ENCODE measurements at regions not wholly inside any gene's neighbourhood (a gene's known extent, or its start where the extent isn't known, plus 50 kb on each side); places are given as distances from the start of the nearest gene placed in this dataset.

DNA sequence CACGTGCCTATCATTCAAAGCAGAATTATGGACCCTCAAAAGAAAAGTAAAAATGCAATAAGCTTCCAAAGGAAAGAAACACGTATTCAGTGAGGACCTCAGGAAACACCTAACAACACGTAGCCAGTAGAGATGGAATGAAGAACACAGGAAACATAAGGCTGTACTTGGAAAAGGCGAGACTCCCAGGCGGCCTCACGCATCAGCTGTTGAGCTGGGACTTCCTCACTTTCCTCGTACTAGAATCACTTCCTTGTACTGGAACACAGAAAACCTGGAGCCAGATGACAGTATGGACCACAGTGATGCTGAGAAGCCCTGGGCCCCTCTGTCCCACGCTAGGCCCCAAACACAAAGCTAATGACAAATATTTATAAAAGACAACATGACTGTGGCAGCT lies 94.4 kb upstream of the BACE2 start:
- TF ChIP-seq, protein P1, sequence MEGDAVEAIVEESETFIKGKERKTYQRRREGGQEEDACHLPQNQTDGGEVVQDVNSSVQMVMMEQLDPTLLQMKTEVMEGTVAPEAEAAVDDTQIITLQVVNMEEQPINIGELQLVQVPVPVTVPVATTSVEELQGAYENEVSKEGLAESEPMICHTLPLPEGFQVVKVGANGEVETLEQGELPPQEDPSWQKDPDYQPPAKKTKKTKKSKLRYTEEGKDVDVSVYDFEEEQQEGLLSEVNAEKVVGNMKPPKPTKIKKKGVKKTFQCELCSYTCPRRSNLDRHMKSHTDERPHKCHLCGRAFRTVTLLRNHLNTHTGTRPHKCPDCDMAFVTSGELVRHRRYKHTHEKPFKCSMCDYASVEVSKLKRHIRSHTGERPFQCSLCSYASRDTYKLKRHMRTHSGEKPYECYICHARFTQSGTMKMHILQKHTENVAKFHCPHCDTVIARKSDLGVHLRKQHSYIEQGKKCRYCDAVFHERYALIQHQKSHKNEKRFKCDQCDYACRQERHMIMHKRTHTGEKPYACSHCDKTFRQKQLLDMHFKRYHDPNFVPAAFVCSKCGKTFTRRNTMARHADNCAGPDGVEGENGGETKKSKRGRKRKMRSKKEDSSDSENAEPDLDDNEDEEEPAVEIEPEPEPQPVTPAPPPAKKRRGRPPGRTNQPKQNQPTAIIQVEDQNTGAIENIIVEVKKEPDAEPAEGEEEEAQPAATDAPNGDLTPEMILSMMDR (conservative IDR thresholded peaks at IDR 0.05; ENCODE audit: low read length), result no peak
- no peak for TF ChIP-seq EZH2phosphoT487 (IDR thresholded peaks at IDR 0.05; ENCODE audit: borderline replicate concordance, low read depth, low read length)
